HCT116 (cell line): ENCODE measurements at regions not wholly inside any gene's neighbourhood (a gene's known extent, or its start where the extent isn't known, plus 50 kb on each side); places are given as distances from the start of the nearest gene placed in this dataset.

Experiments used
- ATAC-seq: fragments of 200-7000 bp; cut with Tn5 transposase; 2 replicates; pipeline ENCODE4 v1.9.1; 2020; ENCODE audit warnings: mild to moderate bottlenecking, moderate library complexity
- BruUV-seq: library from RNA; stranded (reverse); fragments of 400-500 nt; replicated peaks from 2 replicates; lab custom pipeline; 2021; lab: Mats Ljungman, UMichigan
- CTCF ChIA-PET: fragments of 300-600 bp; sonication (Branson Sonifier 250); formaldehyde crosslinking; loops from one replicate; lab custom pipeline; 2021; ENCODE audit warnings: antibody characterized with exemption; lab: Charles Lee
- POLR2A ChIA-PET: fragments of 300-600, 350-600 bp; sonication (Branson Sonifier 250); formaldehyde crosslinking; loops from one replicate; lab custom pipeline; 2021; ENCODE audit warnings: antibody characterized with exemption; lab: Charles Lee
- RAD21 ChIA-PET, 2 experiments: fragments of 300-600 bp; sonication (Branson Sonifier 250); formaldehyde crosslinking; loops; one replicate each; lab custom pipeline; 2023; ENCODE audit warnings: low total read pairs in 2 of 2; ENCODE audit not compliant: uncharacterized antibody in 2 of 2, unreplicated experiment in 2 of 2, low non-redundant PET in 1 of 2; lab: Charles Lee
- DNase-seq: peaks from one replicate; pipeline ENCODE4 v3.0.0-alpha.2; 2010; ENCODE audit warnings: low read depth, low spot score
- H2AFZ ChIP-seq: fragments of 200-600 bp; shearing (Covaris generic), sonication (generic); 2 replicates; pipeline ENCODE4 v1.6.1; 2017; ENCODE audit warnings: low read depth, mixed run types, mixed read lengths, antibody characterized with exemption, low read length; ENCODE audit not compliant: poor library complexity, severe bottlenecking
- H3K27ac ChIP-seq: 2 replicates; pipeline ENCODE4 v1.5.1; 2012; ENCODE audit warnings: low read depth, low read length
- H3K27me3 ChIP-seq: fragments of 200-600 bp; sonication (generic); 2 replicates; pipeline ENCODE4 v1.6.1; 2016; ENCODE audit warnings: mixed run types, low read length, mixed read lengths; ENCODE audit not compliant: insufficient read depth
- H3K36me3 ChIP-seq, 2 experiments: fragments of 200-500 bp in 1 of 2; fragments of 200-600 bp in 1 of 2; sonication (Bioruptor generic) in 1 of 2; sonication (generic) in 1 of 2; 2 replicates each; pipeline versions ENCODE4 v1.5.1 to v1.6.1; 2014 to 2016; ENCODE audit warnings: low read length in 2 of 2, inconsistent platforms in 1 of 2, mixed read lengths in 1 of 2, mixed run types in 1 of 2; ENCODE audit not compliant: insufficient read depth in 2 of 2, control insufficient read depth in 1 of 2
- H3K4me1 ChIP-seq, 2 experiments: fragments of 200-600 bp in 1 of 2; sonication (generic) in 1 of 2; 2 replicates each; pipeline versions ENCODE4 v1.5.1 to v1.6.1; 2012 to 2017; ENCODE audit warnings: low read length in 2 of 2, inconsistent platforms in 1 of 2, mild to moderate bottlenecking in 1 of 2, mixed read lengths in 1 of 2, mixed run types in 1 of 2, moderate library complexity in 1 of 2; ENCODE audit not compliant: insufficient read depth in 2 of 2, control insufficient read depth in 1 of 2
- H3K4me2 ChIP-seq: fragments of 200-600 bp; sonication (generic); 2 replicates; pipeline ENCODE4 v1.6.1; 2017; ENCODE audit warnings: mixed run types, low read length, mixed read lengths
- H3K4me3 ChIP-seq, 2 experiments: fragments of 200-600 bp in 1 of 2; sonication (generic) in 1 of 2; replicated peaks in 1 of 2; 2 replicates each; pipeline ENCODE4 v1.5.1; 2011 to 2016; ENCODE audit warnings: low read length in 2 of 2, control low read depth in 1 of 2, low read depth in 1 of 2, mild to moderate bottlenecking in 1 of 2, mixed read lengths in 1 of 2, mixed run types in 1 of 2
- H3K79me2 ChIP-seq: fragments of 200-600 bp; sonication (generic); 2 replicates; pipeline ENCODE4 v1.6.1; 2017; ENCODE audit warnings: mild to moderate bottlenecking, mixed run types, low read length, moderate library complexity, mixed read lengths; ENCODE audit not compliant: insufficient read depth
- H3K9ac ChIP-seq: fragments of 200-600 bp; sonication (generic); 2 replicates; pipeline ENCODE4 v1.6.1; 2016; ENCODE audit warnings: low read length, mixed read lengths
- H3K9me2 ChIP-seq: fragments of 200-600 bp; sonication (generic), shearing (Covaris generic); 2 replicates; pipeline ENCODE4 v1.6.1; 2017; ENCODE audit warnings: mixed run types, mild to moderate bottlenecking, moderate library complexity; ENCODE audit not compliant: insufficient read depth
- H3K9me3 ChIP-seq, 2 experiments: fragments of 200-500 bp in 1 of 2; fragments of 200-600 bp in 1 of 2; sonication (Bioruptor generic) in 1 of 2; sonication (generic) in 1 of 2; 2 replicates each; pipeline ENCODE4 v1.6.1; 2014 to 2017; ENCODE audit warnings: low read length in 2 of 2, mixed read lengths in 2 of 2, inconsistent platforms in 1 of 2, low read depth in 1 of 2, mild to moderate bottlenecking in 1 of 2, mixed run types in 1 of 2, moderate library complexity in 1 of 2; ENCODE audit not compliant: control insufficient read depth in 1 of 2, insufficient read depth in 1 of 2
- H4K20me1 ChIP-seq: fragments of 200-600 bp; sonication (generic), shearing (Covaris generic); 2 replicates; pipeline ENCODE4 v1.6.1; 2017; ENCODE audit warnings: mixed run types, mild to moderate bottlenecking, moderate library complexity; ENCODE audit not compliant: insufficient read depth
- ATF3 ChIP-seq: IDR thresholded peaks from 2 replicates; pipeline ENCODE4 v1.6.1; 2012
- CBX3 ChIP-seq: IDR thresholded peaks from 2 replicates; pipeline ENCODE4 v1.6.1; 2012; ENCODE audit warnings: low read depth
- CEBPB ChIP-seq: IDR thresholded peaks from 2 replicates; pipeline ENCODE4 v1.6.1; 2012; ENCODE audit warnings: low read depth
- CTCF ChIP-seq, 3 experiments: fragments of 200-600 bp in 1 of 3; sonication (generic) in 1 of 3; IDR thresholded peaks in 2 of 3; conservative IDR thresholded peaks in 1 of 3; 2 replicates each; pipeline ENCODE4 v1.5.1; 2012 to 2017; ENCODE audit warnings: low read depth in 2 of 3, low read length in 2 of 3, antibody characterized with exemption in 1 of 3, borderline replicate concordance in 1 of 3, control low read depth in 1 of 3, mild to moderate bottlenecking in 1 of 3, mixed read lengths in 1 of 3, mixed run types in 1 of 3, moderate library complexity in 1 of 3; ENCODE audit not compliant: insufficient read depth in 1 of 3
- ELF1 ChIP-seq: IDR thresholded peaks from 2 replicates; pipeline ENCODE4 v1.6.1; 2012; ENCODE audit warnings: low read depth, borderline replicate concordance
- EZH2 ChIP-seq: fragments of 200-600 bp; sonication (generic); IDR thresholded peaks from 2 replicates; pipeline ENCODE4 v1.6.1; 2017; ENCODE audit warnings: antibody characterized with exemption, mixed run types
- EZH2phosphoT487 ChIP-seq: fragments of 200-600 bp; IDR thresholded peaks from 2 replicates; pipeline ENCODE4 v1.6.1; 2018; ENCODE audit warnings: antibody characterized with exemption, borderline replicate concordance
- FOSL1 ChIP-seq: IDR thresholded peaks from 2 replicates; pipeline ENCODE4 v1.6.1; 2012; ENCODE audit warnings: low read depth
- JUND ChIP-seq: IDR thresholded peaks from 2 replicates; pipeline ENCODE4 v1.6.1; 2012
- POLR2A ChIP-seq: IDR thresholded peaks from 2 replicates; pipeline ENCODE4 v1.7.0; 2011; ENCODE audit warnings: borderline replicate concordance; ENCODE audit not compliant: insufficient read depth, insufficient read length; ENCODE audit errors: extremely low read depth
- POLR2AphosphoS5 ChIP-seq: IDR thresholded peaks from 2 replicates; pipeline ENCODE4 v1.6.1; 2011; ENCODE audit warnings: mild to moderate bottlenecking, low read depth, low read length, moderate library complexity
- RAD21 ChIP-seq: IDR thresholded peaks from 2 replicates; pipeline ENCODE4 v1.6.1; 2012; ENCODE audit warnings: low read depth, mild to moderate bottlenecking
- REST ChIP-seq: IDR thresholded peaks from 2 replicates; pipeline ENCODE4 v1.6.1; 2012; ENCODE audit warnings: low read depth
- SRF ChIP-seq: IDR thresholded peaks from 2 replicates; pipeline ENCODE4 v1.6.1; 2012; ENCODE audit warnings: low read depth
- TCF7L2 ChIP-seq: IDR thresholded peaks from 2 replicates; pipeline ENCODE4 v1.7.0; 2011; ENCODE audit warnings: borderline replicate concordance, inconsistent platforms; ENCODE audit not compliant: insufficient read depth, insufficient read length; ENCODE audit errors: extremely low read depth
- ZBTB33 ChIP-seq: IDR thresholded peaks from 2 replicates; pipeline ENCODE4 v1.6.1; 2011; ENCODE audit warnings: mild to moderate bottlenecking, low read length, moderate library complexity; ENCODE audit not compliant: insufficient replicate concordance; ENCODE audit errors: extremely low read depth
- ZNF274 ChIP-seq: fragments of 200-500 bp; sonication (Bioruptor generic); IDR thresholded peaks from 2 replicates; pipeline ENCODE4 v1.6.1; 2014; ENCODE audit warnings: mild to moderate bottlenecking, low read depth, low read length, inconsistent platforms
- intact Hi-C: fragments of 100-400 bp; cut with micrococcal nuclease; formaldehyde crosslinking; loops from 2 replicates; pipeline ENCODE4 v1.10.0; 2022
- TF ChIP-seq, protein P1 (sequence below): IDR thresholded peaks from 2 replicates; pipeline ENCODE4 v1.6.1; 2012

DNA sequence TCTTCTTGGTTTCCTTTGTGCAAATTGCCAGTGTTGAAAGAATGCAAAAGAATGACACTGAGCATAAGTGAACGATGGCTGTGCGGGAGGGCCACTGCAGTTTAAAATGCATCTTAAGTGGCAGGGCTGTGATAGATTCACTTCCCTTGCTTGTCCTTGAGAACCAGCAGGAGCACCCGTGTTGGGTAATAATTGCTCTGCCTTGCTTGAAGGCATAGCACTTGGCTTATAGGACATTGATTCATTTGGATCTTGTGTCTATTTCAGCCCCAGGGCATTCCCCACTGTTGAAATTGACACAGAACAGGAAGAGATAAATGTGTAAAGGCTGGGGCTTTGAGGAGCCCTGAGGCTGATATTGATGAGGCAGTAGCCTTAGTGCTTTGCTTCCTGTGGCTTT lies 1003.7 kb upstream of the GYPC start:
- intact Hi-C loops = no loop called here
- Histone ChIP-seq H2AFZ (no peak overlapping the region), H3K9me3 (peaks cover 4 to 16% of the 10 kb centered on the region in 2 experiments; a peak in 2 of 4 replicates), H3K9me2 (no peaks in the 10 kb centered on the region), H3K79me2 (no peaks in the 10 kb centered on the region), H4K20me1 (no peaks in the 10 kb centered on the region), H3K9ac (no peak overlapping the region), H3K27me3 (no peaks in the 10 kb centered on the region), H3K4me3 (no peak overlapping the region), H3K36me3 (no peaks in the 10 kb centered on the region), H3K4me2 (no peak overlapping the region)
- BruUV-seq = no TSS peak
- RAD21 ChIA-PET = no interaction called here
- no peak for DNase-seq
- POLR2A ChIA-PET = no interaction called here
- ATAC-seq = no peak
- no peak for TF ChIP-seq TCF7L2
- TF ChIP-seq ZNF274 = no peak
- no peak for TF ChIP-seq CTCF (IDR thresholded peaks at IDR 0.05 in 2 of 3, conservative IDR thresholded peaks at IDR 0.05 in 1 of 3; ENCODE audit: borderline replicate concordance in 1 of 3, insufficient read depth in 1 of 3, low read depth in 2 of 3, low read length in 2 of 3)
- TF ChIP-seq POLR2AphosphoS5 = no peak
- TF ChIP-seq SRF = no peak
- TF ChIP-seq POLR2A = no peak
- no peak for TF ChIP-seq CBX3
- TF ChIP-seq ATF3 = no peak
- no peak for TF ChIP-seq REST
- no peak for TF ChIP-seq ELF1
- TF ChIP-seq EZH2phosphoT487 = no peak
- TF ChIP-seq, protein P1, sequence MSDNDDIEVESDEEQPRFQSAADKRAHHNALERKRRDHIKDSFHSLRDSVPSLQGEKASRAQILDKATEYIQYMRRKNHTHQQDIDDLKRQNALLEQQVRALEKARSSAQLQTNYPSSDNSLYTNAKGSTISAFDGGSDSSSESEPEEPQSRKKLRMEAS = no peak
- no peak for TF ChIP-seq RAD21
- TF ChIP-seq EZH2 = no peak
- no peak for TF ChIP-seq CEBPB
- TF ChIP-seq JUND = no peak
- TF ChIP-seq ZBTB33 = no peak
- TF ChIP-seq FOSL1 = no peak
- TF ChIP-seq, all 23 proteins: peak for 0
- H3K27ac ChIP-seq = no peak overlapping the region
- CTCF ChIA-PET = no interaction called here
- no peaks in the 10 kb centered on the region for H3K4me1 ChIP-seq
